ENCODE measurements at regions not wholly inside any gene's neighbourhood (a gene's known extent, or its start where the extent isn't known, plus 50 kb on each side); places are given as distances from the start of the nearest gene placed in this dataset.
"Not testable (repeated sequence)": the region's sequence is repeated elsewhere in the genome, so short reads cannot be mapped to it uniquely, and the experiment has no call there.

- no peak for DNase-seq (ENCODE audit: low read depth in 2 of 3, low spot score in 2 of 3)
Measured at GRCh38 chr9:81037889-81038288, 651.5 kb downstream of the TLE1 start.

DNA sequence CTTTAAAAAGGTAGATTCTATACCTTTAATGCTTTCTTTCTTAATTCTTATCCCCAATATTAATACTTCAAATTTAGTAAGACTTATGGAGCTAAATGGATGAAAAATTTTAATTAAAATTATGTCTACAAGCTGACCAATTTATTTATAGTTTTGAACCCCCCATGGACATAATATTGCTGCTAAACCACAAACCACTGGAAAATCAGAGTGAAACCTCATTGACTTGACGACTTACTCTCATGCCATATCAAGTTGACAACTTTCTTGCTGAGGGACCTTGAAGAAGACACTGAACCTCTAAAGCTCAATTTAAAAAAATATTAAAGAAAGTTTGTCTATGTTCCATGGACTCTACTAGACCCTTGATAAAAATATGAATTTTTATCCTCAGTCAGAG is 653.7 kb downstream of the TLE1 start:
- no peak for DNase-seq (ENCODE audit: low read depth in 2 of 3, low spot score in 2 of 3)

DNA sequence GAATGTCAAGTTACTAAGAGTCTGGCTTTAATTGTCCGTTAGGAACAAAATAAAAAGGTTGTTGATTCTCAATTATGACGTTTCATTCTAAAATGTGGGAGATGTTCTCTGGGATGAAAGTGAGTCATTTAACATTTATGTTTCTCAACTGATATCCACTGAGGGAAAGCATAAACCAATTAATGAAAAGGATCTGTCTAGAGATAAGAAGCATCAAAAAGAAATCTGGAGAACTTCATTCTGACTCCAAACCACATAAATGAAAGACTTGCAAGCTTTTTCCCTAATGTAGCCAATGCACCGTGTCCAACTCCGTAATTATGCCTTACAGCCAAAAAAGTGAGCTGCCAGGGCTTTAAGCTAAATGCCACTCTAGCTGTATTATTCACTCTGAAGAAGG is 654.2 kb downstream of the TLE1 start:
- no peak for DNase-seq (ENCODE audit: low read depth in 2 of 3, low spot score in 2 of 3)

DNA sequence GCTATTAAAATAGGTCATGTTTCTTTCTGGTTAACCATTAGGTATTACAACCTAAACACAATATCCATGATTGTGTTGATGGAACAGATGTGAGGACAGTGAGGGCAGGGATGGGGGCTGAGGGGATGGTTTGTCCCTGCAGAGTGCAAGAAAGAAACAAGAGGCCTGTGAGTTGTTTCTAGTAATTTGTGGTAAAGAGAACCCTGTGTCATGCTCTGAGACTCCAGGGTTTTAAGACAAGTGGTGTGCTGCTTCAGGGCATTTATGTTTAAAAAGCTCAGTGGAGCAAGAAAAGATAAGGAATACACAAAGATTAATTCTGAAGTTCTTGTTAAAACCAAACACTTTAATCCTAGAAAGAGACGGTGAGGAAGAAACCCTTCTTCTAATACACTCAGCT is 656.5 kb downstream of the TLE1 start:
- DNase-seq (ENCODE audit: low read depth in 2 of 3, low spot score in 2 of 3) = no peak

- DNase-seq (ENCODE audit: low read depth in 2 of 3, low spot score in 2 of 3) = no peak
Measured at GRCh38 chr9:81032030-81032572, 657.2 kb downstream of the TLE1 start.

GRCh38 chr9:81031422-81032029 is 657.8 kb downstream of the TLE1 start:
- no peak for DNase-seq (ENCODE audit: low read depth in 2 of 3, low spot score in 2 of 3)

DNA sequence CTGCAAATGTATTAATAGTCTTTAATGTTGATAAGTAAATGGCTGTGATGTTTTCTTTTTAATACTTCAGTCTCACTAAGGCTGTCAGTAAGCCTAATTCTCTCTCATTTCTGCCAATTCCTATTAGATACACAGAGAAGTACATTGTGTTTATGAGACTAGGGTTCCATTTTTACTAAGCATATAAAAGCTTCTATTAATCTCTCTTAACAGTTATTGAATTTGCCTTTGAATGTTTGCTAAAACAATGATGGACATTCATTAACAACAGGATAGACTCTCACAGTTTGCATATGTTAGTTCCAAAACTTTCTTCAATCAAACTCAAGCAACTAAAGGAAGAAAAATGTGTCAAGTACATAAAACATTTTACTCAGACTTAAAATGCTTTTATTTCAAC is 659.3 kb downstream of the TLE1 start:
- no peak for DNase-seq (ENCODE audit: low read depth in 2 of 3, low spot score in 2 of 3)

DNA sequence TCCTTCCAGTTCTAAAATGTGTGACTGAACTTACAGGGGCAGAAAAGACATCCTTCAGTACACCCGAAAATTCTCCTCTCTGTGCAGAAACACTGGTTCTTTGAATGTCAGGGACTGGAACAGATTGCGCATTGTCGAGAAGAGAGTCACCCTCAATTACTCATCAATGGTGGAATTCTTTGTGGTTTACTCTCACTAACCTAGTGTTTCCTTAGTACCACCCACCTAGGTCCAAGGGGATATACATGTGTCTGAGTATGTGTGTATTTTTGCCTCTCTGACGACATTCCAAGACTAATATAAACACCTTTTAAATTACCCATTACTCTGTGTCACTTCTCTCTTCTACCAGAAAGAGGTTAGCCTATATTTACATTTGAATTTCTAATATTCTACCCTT is 660.8 kb downstream of the TLE1 start:
- DNase-seq (ENCODE audit: low read depth in 2 of 3, low spot score in 2 of 3) = no peak

DNA sequence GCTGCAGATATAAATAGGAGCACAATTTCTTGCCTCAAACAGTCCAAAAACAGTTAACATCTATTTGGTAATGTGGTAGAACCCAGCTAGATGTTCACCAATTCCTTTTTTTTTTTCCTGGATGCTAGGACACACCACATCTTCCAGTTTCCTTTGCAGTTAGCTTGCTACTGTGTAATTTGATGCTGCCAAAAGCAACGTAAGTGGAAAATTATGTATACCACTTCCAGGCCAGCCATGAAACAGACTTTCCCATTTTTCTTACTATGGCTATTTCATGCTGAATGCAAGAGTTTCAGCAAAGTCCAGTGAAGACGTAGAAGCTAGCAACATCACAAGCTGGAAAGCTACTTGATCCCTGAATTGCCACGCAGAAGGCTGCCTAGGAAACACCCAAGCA is 667.2 kb downstream of the TLE1 start:
- no peak for DNase-seq (ENCODE audit: low read depth in 2 of 3, low spot score in 2 of 3)

- not testable (repeated sequence) for DNase-seq (ENCODE audit: low read depth in 2 of 3, low spot score in 2 of 3)
Measured at GRCh38 chr9:81014945-81015344, 674.4 kb downstream of the TLE1 start.

- DNase-seq (ENCODE audit: low read depth in 2 of 3, low spot score in 2 of 3) = not testable (repeated sequence)
Measured at GRCh38 chr9:81013191-81013590, 676.2 kb downstream of the TLE1 start.

DNA sequence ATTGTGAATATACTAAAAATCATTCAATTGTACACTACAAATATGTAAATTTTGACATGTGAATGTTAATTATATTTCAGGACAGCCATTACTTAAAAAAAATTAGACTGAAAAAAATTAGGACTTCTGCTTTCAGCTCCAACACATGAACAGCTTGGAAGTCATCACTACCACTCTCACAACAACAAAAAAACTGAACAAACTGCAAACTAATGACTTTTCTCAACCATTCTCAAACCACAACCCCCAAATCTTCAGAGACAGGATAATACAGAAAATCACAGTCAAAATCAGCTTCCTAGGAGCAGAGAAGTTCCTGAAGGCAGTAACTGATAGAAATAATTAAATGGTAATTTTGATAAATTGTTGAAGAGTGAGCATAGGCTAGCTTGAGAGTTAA is 686.4 kb downstream of the TLE1 start:
- DNase-seq (ENCODE audit: low read depth in 2 of 3, low spot score in 2 of 3) = no peak

DNA sequence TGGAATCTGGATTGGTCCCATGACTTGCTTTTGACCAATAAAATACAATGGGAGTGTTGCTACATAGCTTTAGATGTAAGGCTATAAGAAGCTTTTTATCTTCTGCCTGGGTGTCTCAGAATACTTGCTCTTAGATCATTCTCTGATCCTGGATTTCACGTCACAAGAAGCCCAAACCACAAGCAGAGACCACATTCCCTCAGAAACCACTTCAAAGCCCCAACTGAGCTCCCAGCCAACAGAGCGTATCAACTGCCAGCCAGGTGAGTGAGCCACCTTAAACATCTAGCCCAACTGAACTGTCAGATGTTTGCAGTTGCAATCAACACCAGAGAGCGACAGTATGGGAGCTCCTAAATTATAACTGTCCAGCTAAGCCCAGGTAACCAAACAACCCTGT is 687.1 kb downstream of the TLE1 start:
- no peak for DNase-seq (ENCODE audit: low read depth in 2 of 3, low spot score in 2 of 3)

GRCh38 chr9:80995759-80996158 is 693.6 kb downstream of the TLE1 start:
- DNase-seq (ENCODE audit: low read depth in 2 of 3, low spot score in 2 of 3) = no peak

GRCh38 chr9:80994892-80995291 is 694.5 kb downstream of the TLE1 start:
- DNase-seq (ENCODE audit: low read depth in 2 of 3, low spot score in 2 of 3) = no peak

- not testable (repeated sequence) for DNase-seq (ENCODE audit: low read depth in 2 of 3, low spot score in 2 of 3)
Measured at GRCh38 chr9:80985595-80985994, 703.8 kb downstream of the TLE1 start.

GRCh38 chr9:80976403-80976802 is 712.9 kb downstream of the TLE1 start:
- no peak for DNase-seq (ENCODE audit: low read depth in 2 of 3, low spot score in 2 of 3)

DNA sequence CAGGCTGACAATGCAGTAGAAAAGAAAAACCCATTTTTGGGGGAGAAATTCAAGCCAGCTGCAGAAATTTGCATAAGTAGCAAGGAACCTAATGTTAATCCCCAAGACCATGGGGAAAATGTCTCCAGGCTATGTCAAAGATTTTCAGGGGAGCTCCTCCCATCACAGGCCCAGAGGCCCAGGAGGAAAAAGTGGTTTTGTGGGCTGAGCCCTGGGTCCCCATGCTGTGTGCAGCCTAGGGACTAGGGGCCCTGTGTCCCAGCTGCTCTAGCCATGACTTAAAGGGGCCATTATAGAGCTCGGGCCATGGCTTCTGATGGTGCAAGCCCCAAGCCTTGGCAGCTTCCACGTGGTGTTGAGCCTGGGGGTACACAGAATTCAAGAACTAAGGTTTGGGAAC is 719.0 kb downstream of the TLE1 start:
- DNase-seq (ENCODE audit: low read depth in 2 of 3, low spot score in 2 of 3) = not testable (repeated sequence)

DNA sequence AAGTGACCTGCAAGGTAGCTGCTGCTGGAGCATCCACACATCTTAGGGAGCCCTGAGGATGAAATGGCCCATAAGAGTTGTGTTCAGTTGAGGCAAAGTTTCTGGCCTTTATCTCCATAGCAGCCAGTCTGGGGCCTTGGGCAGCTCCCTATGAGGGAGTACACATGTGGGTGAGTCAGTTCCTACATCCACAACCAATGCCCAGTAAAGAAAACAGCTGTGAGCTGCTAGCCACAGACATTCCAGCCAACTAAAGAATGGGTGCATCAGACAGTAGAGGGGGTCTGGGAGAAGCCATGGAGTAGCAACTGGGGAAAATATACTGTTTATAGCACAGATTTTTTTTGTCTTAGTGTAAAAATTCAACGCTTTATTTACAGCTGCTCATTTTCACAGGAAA is 720.7 kb downstream of the TLE1 start:
- no peak for DNase-seq (ENCODE audit: low read depth in 2 of 3, low spot score in 2 of 3)

GRCh38 chr9:80964914-80965313 is 724.4 kb downstream of the TLE1 start:
- no peak for DNase-seq (ENCODE audit: low read depth in 2 of 3, low spot score in 2 of 3)

GRCh38 chr9:80964374-80964773 is 725.0 kb downstream of the TLE1 start:
- DNase-seq (ENCODE audit: low read depth in 2 of 3, low spot score in 2 of 3) = no peak

DNA sequence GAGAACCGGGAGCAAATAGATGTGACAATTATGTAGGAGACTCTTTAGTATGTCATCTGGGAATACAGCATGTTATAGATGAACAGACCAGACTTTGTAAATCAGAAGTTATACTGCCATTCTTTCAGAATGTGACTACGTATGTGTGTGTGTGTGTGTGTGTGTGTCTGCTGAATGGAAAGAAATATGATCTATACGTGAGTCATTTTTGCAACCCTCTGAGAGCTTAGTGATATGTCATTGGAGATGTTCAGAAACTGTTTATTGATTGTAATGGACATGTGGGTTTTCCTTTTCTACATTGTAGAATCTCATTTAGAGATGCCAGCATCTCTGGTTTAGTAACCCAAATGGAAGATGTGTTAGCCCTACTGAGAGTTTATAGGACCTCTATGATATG is 731.5 kb downstream of the TLE1 start:
- DNase-seq (ENCODE audit: low read depth in 2 of 3, low spot score in 2 of 3) = no peak

DNA sequence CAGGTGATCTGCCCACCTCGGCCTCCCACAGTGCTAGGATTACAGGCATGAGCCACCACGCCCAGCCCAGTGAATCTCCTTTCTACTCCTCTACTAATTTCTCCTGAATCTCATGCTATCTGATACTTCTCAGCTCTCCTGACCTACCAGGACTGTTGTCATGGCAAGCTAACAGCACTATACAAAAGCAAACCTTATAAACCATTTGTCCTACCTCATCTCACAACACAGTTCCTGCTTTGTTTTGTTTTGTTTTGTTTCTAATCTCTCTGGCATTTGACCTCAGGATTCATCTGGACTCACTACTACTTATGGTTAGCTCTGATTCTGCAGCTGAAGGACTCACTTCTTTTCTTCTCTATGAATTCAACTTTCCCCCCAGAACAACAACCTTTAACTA is 734.8 kb downstream of the TLE1 start:
- no peak for DNase-seq (ENCODE audit: low read depth in 2 of 3, low spot score in 2 of 3)
